ENCODE measurements at regions not wholly inside any gene's neighbourhood (a gene's known extent, or its start where the extent isn't known, plus 50 kb on each side); places are given as distances from the start of the nearest gene placed in this dataset.
"Not testable (repeated sequence)": the region's sequence is repeated elsewhere in the genome, so short reads cannot be mapped to it uniquely, and the experiment has no call there.

- Mint-ChIP-seq H3K27me3 (no peaks in the 10 kb centered on the region), H3K4me1 (no peaks in the 10 kb centered on the region), H3K4me3 (no peak overlapping the region), H3K9me3 (ENCODE audit: low read depth) (no peaks in the 10 kb centered on the region), H3K36me3 (no peaks in the 10 kb centered on the region), H3K27ac (no peak overlapping the region)
- DNase-seq (no peak), ATAC-seq (no peak)
- CTCF ChIA-PET = no interaction called here
Measured at GRCh38 chr1:213598263-213598662, 389.5 kb upstream of the PROX1 start.

- no peak for DNase-seq
- no peaks in the 10 kb centered on the region for H3K36me3 Mint-ChIP-seq
- H3K4me1 Mint-ChIP-seq = no peaks in the 10 kb centered on the region
- no peaks in the 10 kb centered on the region for H3K27me3 Mint-ChIP-seq
- H3K4me3 Mint-ChIP-seq = no peak overlapping the region
- ATAC-seq = no peak
- no peaks in the 10 kb centered on the region for H3K9me3 Mint-ChIP-seq (ENCODE audit: low read depth)
- CTCF ChIA-PET = no interaction called here
- no peak overlapping the region for H3K27ac Mint-ChIP-seq
Measured at GRCh38 chr1:213600879-213601278, 386.9 kb upstream of the PROX1 start.

- ATAC-seq; H3K4me3 Mint-ChIP-seq; CTCF ChIA-PET; H3K4me1 Mint-ChIP-seq; H3K27ac Mint-ChIP-seq; H3K27me3 Mint-ChIP-seq; H3K36me3 Mint-ChIP-seq; H3K9me3 Mint-ChIP-seq (ENCODE audit: low read depth); DNase-seq: not testable (repeated sequence)
Measured at GRCh38 chr1:213601705-213602104, 386.1 kb upstream of the PROX1 start.

GRCh38 chr1:213602796-213603486, 384.8 kb upstream of the PROX1 start:
- Mint-ChIP-seq H3K27me3 (no peaks in the 10 kb centered on the region), H3K27ac (no peak overlapping the region), H3K9me3 (ENCODE audit: low read depth) (no peaks in the 10 kb centered on the region), H3K4me1 (no peaks in the 10 kb centered on the region), H3K36me3 (no peaks in the 10 kb centered on the region), H3K4me3 (no peak overlapping the region)
- CTCF ChIA-PET = no interaction called here
- DNase-seq (no peak), ATAC-seq (no peak)

GRCh38 chr1:213604477-213604876, 383.3 kb upstream of the PROX1 start:
- CTCF ChIA-PET = no interaction called here
- Mint-ChIP-seq H3K4me1 (no peaks in the 10 kb centered on the region), H3K27ac (no peak overlapping the region), H3K9me3 (ENCODE audit: low read depth) (peaks cover 2% of the 10 kb centered on the region), H3K36me3 (no peaks in the 10 kb centered on the region), H3K4me3 (no peak overlapping the region), H3K27me3 (no peaks in the 10 kb centered on the region)
- ATAC-seq = no peak
- no peak for DNase-seq

- DNase-seq (no peak), ATAC-seq (no peak)
- Mint-ChIP-seq H3K36me3 (no peaks in the 10 kb centered on the region), H3K27ac (no peak overlapping the region), H3K27me3 (no peaks in the 10 kb centered on the region), H3K4me3 (no peak overlapping the region), H3K9me3 (ENCODE audit: low read depth) (peaks cover 2% of the 10 kb centered on the region), H3K4me1 (no peaks in the 10 kb centered on the region)
- CTCF ChIA-PET = no interaction called here
Measured at GRCh38 chr1:213605732-213606131, 382.0 kb upstream of the PROX1 start.

GRCh38 chr1:213606252-213606820, 381.4 kb upstream of the PROX1 start:
- CTCF ChIA-PET = no interaction called here
- no peak for ATAC-seq
- no peaks in the 10 kb centered on the region for H3K4me1 Mint-ChIP-seq
- no peaks in the 10 kb centered on the region for H3K36me3 Mint-ChIP-seq
- H3K27me3 Mint-ChIP-seq = no peaks in the 10 kb centered on the region
- peaks cover 2% of the 10 kb centered on the region for H3K9me3 Mint-ChIP-seq (ENCODE audit: low read depth)
- no peak overlapping the region for H3K4me3 Mint-ChIP-seq
- DNase-seq = no peak
- H3K27ac Mint-ChIP-seq = no peak overlapping the region

GRCh38 chr1:213613549-213613948, 374.2 kb upstream of the PROX1 start:
- no peak for DNase-seq
- no peak overlapping the region for H3K4me3 Mint-ChIP-seq
- H3K27me3 Mint-ChIP-seq = peaks cover 26% of the 10 kb centered on the region
- peaks cover 2% of the 10 kb centered on the region for H3K9me3 Mint-ChIP-seq (ENCODE audit: low read depth)
- CTCF ChIA-PET = no interaction called here
- H3K27ac Mint-ChIP-seq = no peak overlapping the region
- no peaks in the 10 kb centered on the region for H3K4me1 Mint-ChIP-seq
- no peaks in the 10 kb centered on the region for H3K36me3 Mint-ChIP-seq
- no peak for ATAC-seq

- H3K9me3 Mint-ChIP-seq (ENCODE audit: low read depth) = no peaks in the 10 kb centered on the region
- no peak for DNase-seq
- H3K4me3 Mint-ChIP-seq = no peak overlapping the region
- H3K4me1 Mint-ChIP-seq = no peaks in the 10 kb centered on the region
- CTCF ChIA-PET = no interaction called here
- ATAC-seq = no peak
- H3K36me3 Mint-ChIP-seq = no peaks in the 10 kb centered on the region
- H3K27ac Mint-ChIP-seq = no peak overlapping the region
- H3K27me3 Mint-ChIP-seq = peaks cover 35% of the 10 kb centered on the region
Measured at GRCh38 chr1:213615226-213615916, 372.4 kb upstream of the PROX1 start.

- Mint-ChIP-seq H3K4me1 (no peaks in the 10 kb centered on the region), H3K4me3 (no peak overlapping the region), H3K27me3 (peaks cover 40% of the 10 kb centered on the region), H3K36me3 (no peaks in the 10 kb centered on the region), H3K9me3 (ENCODE audit: low read depth) (no peaks in the 10 kb centered on the region), H3K27ac (no peak overlapping the region)
- no peak for ATAC-seq
- no peak for DNase-seq
- CTCF ChIA-PET = no interaction called here
Measured at GRCh38 chr1:213617133-213617532, 370.6 kb upstream of the PROX1 start.

GRCh38 chr1:213618094-213618493, 369.7 kb upstream of the PROX1 start:
- Mint-ChIP-seq H3K9me3 (ENCODE audit: low read depth) (peaks cover 1% of the 10 kb centered on the region), H3K4me1 (peaks cover 8% of the 10 kb centered on the region), H3K4me3 (no peak overlapping the region), H3K27ac (no peak overlapping the region), H3K36me3 (no peaks in the 10 kb centered on the region), H3K27me3 (peaks cover 40% of the 10 kb centered on the region)
- no peak for ATAC-seq
- DNase-seq = no peak
- CTCF ChIA-PET = no interaction called here

GRCh38 chr1:213619026-213619425, 368.7 kb upstream of the PROX1 start:
- no peak for DNase-seq
- peaks cover 3% of the 10 kb centered on the region for H3K9me3 Mint-ChIP-seq (ENCODE audit: low read depth)
- no peak overlapping the region for H3K4me3 Mint-ChIP-seq
- peaks cover 38% of the 10 kb centered on the region for H3K27me3 Mint-ChIP-seq
- peaks cover 15% of the 10 kb centered on the region for H3K4me1 Mint-ChIP-seq
- H3K36me3 Mint-ChIP-seq = no peaks in the 10 kb centered on the region
- ATAC-seq = no peak
- CTCF ChIA-PET = no interaction called here
- H3K27ac Mint-ChIP-seq = no peak overlapping the region

GRCh38 chr1:213621077-213621476, 366.7 kb upstream of the PROX1 start:
- Mint-ChIP-seq H3K4me1 (peaks cover 15% of the 10 kb centered on the region), H3K4me3 (no peak overlapping the region), H3K27me3 (peaks cover 32% of the 10 kb centered on the region), H3K27ac (no peak overlapping the region), H3K36me3 (no peaks in the 10 kb centered on the region), H3K9me3 (ENCODE audit: low read depth) (peaks cover 5% of the 10 kb centered on the region)
- DNase-seq = no peak
- CTCF ChIA-PET = no interaction called here
- ATAC-seq = no peak

- ATAC-seq (peak; percentile 33), DNase-seq (peak; percentile 55)
- CTCF ChIA-PET = no interaction called here
- H3K4me1 Mint-ChIP-seq = peaks cover 15% of the 10 kb centered on the region
- peaks cover 5% of the 10 kb centered on the region for H3K9me3 Mint-ChIP-seq (ENCODE audit: low read depth)
- peaks cover 26% of the 10 kb centered on the region for H3K27me3 Mint-ChIP-seq
- H3K4me3 Mint-ChIP-seq = no peak overlapping the region
- H3K36me3 Mint-ChIP-seq = no peaks in the 10 kb centered on the region
- no peak overlapping the region for H3K27ac Mint-ChIP-seq
Measured at GRCh38 chr1:213622365-213623063, 365.3 kb upstream of the PROX1 start.

Measured in activated CD8-positive, alpha-beta memory T cell treated with anti-CD3 and anti-CD28 coated beads, Interleukin-2, amount 10 ng/mL, durations not matched to agents 7 days and 5 days (primary cell).